Left colon (tissue), 2 donors: ENCODE measurements at regions not wholly inside any gene's neighbourhood (a gene's known extent, or its start where the extent isn't known, plus 50 kb on each side); places are given as distances from the start of the nearest gene placed in this dataset.
"Not testable (repeated sequence)": the region's sequence is repeated elsewhere in the genome, so short reads cannot be mapped to it uniquely, and the experiment has no call there.

Experiments used
- ATAC-seq: fragments of 200-7000 bp; cut with Tn5 transposase; one replicate; pipeline ENCODE4 v1.9.1; 2020; ENCODE audit warnings: mild to moderate bottlenecking, moderate library complexity
- DNase-seq, 2 donors: peaks; one replicate each; pipeline ENCODE4 v3.0.0-alpha.2; 2020
- intact Hi-C, 2 donors: fragments of 100-400 bp; cut with DNase I in 1 of 2; cut with micrococcal nuclease in 1 of 2; formaldehyde crosslinking; loops; one replicate each; pipeline versions ENCODE4 v1.11.2 to v1.14.0; 2022; cut with DNase I, micrococcal nuclease
- donor health status: DM: no; HTN: no; CAD: no.
- donor health status: DM: yes; HTN: yes; CAD: no.

DNA sequence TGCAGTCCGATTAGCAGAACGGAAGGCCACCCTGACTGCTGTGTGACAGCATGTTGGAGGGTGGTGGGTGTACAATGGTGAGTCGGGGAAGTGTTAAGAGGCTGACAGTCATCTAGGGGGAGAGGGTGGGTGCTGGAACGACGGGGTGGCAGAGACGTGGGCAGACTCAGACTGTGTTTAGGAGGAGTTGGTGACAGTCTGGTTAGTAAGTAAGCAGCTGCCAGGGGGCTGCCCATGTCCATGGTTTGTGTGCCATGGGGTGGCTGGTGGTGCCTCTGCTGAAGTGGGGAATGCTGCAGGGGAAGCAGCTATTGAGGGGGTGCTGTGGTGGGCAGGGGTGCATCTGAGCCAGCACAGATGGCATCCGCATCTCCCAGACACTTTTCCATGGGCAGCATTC lies 51.3 kb upstream of the BOD1 start:
- ATAC-seq = no peak
- DNase-seq = no peak
- intact Hi-C loops = no loop called here

DNA sequence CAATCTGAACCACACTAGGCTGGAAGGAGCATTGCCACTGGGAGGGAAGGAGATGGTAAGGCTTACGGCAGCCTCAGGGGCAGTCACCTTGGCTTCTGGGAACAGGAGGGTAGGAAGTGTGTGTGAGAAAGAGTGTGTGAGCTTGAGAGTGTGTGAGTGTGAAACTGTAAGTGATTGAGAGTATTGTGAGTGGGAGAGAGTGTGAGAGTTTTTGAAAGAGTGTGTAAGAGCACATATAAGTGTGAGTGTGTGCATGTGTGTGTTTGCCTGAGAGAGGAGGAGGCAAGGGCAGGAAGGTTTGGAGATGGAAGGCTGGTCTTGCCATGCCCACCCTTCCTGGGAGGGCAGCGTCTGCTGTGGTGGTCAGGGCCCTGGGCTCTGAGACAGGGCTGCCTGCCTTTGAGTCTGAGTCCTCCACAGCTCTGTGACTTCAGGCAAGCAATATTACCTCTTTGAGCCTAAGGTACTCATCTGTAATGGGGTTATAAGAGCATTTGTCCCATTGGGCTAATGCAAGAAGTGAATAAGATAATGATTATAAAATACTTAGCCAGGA lies 51.9 kb upstream of the BOD1 start:
- no peak for ATAC-seq
- intact Hi-C loops = no loop called here
- no peak for DNase-seq

DNA sequence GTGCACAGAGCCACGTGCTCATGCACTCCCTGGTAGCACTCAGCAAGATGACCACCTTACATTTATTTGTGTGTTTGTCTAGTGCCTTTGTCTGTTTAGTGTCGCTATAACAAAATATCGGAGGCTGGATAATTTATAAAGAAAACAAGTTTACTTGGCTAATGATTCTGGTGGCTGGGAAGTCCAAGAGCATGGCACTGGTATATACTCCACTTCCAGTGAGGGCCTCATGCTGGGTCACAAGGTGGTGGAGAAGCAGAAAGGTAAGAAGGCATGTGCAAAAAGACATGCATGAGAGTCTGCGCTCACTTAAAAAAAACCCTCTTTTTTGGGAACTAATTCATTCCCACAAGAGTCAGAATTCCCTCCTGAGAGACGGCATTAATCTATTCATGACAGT lies 52.5 kb upstream of the BOD1 start:
- ATAC-seq (no peak), DNase-seq (no peak)
- intact Hi-C loops = no loop called here

DNA sequence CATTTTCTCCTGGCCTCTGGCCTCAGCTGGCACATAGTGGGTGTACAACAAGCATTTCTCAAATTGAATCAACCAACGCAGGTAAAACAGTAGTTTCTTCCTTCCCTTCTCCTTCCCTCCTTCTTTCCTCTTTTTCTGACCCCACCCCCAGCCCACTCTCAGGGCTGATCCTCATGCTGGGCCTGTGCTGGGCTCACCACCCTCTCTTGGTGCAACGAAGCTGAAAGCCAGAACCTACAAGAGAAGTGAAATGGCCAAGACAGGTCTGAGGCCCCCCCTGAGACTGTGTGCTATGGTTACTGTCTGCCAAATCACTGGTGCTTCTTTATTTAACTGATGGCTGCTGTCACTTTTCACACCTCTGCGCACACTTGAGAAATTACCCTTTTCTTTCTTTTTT lies 53.0 kb upstream of the BOD1 start:
- DNase-seq (no peak), ATAC-seq (no peak)

DNA sequence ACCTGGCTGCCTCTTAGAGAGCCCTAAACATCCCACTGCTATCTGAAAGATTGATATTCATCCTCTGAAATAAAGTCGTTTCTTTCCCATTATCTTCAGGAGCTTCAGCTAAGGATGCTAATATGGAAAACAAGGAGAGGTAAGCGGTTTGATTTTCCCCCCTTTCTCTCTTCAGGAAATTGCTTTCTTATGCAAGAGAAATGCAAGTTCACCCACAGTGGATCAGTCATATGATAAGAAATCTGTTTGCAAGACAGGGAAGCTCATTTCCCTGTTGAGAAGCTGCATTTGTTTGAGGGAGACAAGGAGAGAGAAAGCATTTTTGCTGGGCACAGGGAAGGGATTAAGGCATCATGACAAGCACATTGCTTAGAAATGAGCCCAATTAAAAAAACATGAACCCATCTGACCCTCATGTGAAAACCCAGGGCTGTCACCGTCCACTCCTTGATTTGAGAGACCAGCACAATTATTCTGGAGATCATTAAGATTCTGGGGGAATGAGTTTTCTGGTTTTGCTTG lies 53.7 kb upstream of the BOD1 start:
- DNase-seq = no peak
- intact Hi-C loops = no loop called here
- ATAC-seq = no peak

More for the DNA sequence above, 53.0 kb upstream of the BOD1 start:
- intact Hi-C loops = no loop called here

DNA sequence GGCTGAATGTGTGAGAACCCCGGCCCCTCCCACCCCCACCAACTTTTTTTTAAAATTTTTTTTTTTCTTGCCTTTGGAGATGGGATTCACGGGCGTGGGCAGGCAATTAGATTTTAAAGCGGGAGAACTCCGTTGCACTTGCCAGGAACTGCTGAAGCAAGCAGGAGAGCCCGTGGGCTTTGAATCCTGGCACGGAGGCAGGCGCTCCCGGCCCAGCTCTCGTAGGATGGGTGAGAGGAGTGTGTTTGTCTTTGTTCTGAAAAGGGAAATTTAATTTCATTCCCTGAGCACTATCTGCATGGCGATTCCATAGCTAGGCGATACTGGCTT lies 54.3 kb upstream of the BOD1 start:
- ATAC-seq (no peak), DNase-seq (no peak)
- intact Hi-C loops = no loop called here

DNA sequence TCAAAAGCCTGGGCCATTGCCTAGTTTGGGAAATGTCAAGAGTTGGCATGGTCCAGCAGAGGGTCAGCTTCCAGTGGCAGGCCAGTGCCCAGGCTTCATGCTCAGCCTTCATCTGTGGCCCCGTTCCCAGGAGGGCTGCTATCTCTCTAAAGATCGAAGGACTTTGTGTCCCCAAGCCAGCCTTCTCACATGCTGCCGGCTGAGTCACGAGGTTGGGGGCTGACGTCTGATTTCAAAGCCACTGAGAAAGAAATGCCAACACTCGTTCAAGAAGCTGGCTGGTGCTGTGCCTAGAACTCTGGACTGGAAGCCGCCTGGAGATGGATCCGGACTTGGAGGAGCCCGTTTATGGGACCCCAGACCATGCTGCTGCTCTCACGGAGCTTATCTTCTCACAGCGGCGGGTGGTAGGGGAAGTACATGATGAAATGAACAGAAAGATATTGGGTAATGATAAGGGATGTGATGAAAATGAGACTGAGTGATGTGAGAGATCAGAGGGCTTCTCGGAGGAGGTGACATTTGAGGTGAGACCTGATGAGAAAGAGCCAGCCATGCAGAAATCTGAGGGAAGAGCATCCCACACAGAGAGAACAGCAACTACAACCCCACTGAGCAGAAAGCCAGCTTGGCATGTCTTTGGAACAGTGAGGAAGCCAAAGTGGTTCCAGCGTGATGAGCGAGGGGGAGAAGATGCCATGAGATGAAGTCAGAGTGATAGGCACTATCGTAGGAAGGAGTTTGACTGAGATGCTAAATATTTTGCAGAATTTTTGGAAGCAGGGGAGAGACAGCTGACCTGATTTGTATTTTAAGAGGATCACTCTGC lies 54.9 kb upstream of the BOD1 start:
- DNase-seq (no peak), ATAC-seq (no peak)
- intact Hi-C loops = no loop called here

DNA sequence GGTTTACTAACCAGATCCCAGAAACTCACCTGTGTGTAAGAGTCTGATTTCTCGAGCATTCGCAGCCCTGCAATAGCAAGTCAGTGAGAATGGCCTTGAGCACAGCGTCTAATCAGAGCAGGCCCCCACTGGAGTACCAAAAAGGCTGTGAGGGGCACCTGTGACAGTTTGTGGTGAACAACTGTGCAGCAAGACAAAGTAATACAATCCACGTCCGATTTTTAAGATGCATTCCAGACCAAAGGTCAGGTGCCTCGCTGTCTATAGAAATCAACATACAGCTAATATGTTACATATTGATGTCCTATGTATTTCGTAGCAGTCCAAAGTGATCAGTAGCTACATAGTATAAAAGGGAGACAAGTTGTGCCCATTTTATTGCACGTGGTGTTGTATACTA lies 55.7 kb upstream of the BOD1 start:
- ATAC-seq (no peak), DNase-seq (no peak)
- intact Hi-C loops = no loop called here

DNA sequence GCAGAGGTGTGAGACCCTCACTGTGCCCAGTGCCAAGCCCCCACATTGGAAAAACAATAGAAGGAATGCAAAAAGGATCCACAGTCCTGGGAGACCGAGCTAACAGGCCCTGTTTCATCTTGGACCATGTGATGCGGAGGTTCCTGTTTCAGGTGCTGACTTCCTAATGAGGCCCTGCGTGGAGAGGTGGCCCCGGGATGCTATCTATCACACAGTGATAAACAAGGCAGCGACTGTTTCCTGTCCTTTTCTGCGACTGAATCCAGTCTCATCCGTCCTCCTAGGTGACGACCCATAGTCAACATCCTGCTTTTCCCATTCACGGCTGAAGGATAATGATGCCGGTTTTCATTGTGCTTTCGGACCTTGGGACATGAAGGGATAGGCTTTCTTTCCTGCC lies 56.4 kb upstream of the BOD1 start:
- intact Hi-C loops = no loop called here
- DNase-seq (no peak), ATAC-seq (no peak)

DNA sequence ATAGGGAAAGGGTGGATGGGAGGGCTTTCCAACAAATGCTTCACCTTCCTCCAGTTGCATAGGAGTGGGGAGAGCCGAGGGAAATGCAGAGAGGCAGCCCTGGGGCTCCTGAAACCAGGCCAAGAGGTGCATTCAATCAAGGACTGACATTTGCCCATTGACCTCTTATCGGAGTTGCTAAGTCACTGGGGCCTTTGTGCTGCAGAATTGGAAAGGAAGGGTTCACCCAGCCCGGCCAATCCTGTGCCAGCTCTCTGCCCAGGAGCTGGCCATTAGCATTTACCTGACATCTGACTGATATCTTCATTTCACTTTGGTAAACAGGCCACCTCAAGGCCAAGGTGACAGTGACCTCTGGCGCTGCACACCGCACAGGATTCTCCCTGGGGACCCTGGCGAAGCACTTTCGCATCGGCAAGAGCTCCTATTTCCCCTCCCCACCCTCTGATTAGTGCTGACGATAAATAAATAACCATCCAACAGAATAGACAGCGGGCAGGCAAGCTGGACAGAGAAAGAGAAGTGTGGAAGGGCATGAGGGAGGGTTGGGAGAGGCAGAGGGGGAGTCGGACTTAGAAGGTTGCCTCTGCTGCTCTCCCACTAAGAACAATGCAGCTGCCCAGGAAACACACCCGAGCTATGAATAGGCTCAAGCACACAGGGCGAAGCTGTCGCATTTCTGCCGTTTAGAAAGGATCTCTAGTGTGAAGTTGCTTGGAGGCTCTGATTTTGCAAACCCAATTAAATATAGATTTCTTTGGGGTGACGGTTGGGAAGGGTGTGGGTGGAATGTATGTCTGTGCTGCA lies 57.0 kb upstream of the BOD1 start:
- no peak for DNase-seq
- no peak for ATAC-seq
- intact Hi-C loops = no loop called here

DNA sequence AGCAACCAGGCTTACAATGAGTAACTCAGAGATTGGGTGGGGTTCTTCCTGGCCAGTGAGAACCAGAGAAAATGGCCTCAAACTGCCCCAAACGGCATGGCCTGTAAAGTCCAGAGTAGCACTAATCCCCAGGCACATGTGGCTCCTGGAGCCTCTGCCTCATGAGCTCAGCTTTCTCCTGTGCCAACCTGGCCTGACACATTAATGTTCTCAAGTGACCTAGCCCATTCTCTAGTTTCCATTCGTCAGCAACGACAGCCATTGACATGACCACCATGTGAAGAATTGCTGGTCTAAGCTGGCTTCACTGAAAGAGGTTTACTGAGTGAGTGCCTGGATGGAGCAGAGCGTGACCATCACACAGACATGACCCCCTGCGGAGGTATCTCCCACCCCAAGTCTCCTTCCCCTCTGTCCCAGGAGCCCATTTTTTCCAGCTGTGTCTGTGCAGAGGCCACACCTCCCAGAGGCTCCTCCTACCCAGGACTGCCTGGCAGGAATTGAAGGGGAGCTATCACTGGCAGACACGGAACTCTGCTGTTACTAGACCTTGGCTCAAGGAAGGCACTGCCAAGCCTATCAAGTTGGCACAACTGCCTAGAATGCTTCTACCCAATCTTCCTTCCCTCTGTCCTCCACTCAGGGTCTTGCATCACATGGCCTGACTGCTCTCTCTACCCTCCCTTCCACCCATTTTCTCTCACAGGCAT lies 59.0 kb upstream of the BOD1 start:
- ATAC-seq (no peak), DNase-seq (no peak)
- intact Hi-C loops = no loop called here

DNA sequence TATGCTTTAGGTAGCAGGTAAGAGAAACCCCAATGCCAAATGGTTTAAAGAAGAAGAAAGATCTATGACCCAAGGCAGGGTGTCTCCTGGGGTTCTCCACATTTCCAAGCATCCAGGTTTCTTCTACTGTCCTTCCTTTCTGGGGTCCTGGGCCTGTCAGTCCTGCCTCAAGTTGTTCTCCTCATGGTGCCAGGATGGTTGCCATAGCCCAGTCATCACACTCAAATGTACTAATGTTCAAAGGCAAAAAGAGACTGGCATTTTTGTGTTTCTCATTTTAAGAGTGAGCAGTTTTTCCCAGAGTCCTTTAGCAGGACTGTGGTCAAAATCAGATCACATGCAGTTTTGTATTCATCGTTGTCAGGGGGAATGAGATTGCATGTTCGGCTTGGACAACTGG lies 59.9 kb upstream of the BOD1 start:
- intact Hi-C loops = no loop called here
- ATAC-seq = no peak
- no peak for DNase-seq

DNA sequence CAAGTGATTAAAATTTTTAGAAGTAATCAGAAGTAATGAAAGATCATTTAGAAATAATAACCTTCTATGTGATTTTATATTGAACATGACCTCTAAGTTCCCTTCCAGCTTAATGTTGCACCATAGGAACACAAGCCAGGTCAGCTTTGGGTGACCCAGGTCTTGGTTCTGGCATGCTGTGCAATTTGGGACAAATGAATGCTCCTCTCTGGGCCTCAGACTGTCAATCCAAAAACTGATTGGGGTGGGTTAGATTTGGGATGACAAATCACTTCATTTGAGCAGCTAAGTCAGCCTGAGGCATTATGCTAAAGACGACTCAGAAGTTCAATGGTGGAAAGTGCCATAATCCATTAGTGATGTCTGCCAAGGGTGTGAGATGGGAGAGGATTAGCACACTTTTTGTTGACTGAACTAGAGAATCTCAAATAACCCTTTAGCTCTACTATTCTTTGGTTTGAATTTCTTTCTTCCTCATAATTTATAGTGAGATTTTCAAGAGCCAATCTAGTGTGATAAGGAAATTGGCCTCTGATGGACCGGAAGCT lies 60.7 kb upstream of the BOD1 start:
- DNase-seq (no peak), ATAC-seq (no peak)
- intact Hi-C loops = no loop called here

DNA sequence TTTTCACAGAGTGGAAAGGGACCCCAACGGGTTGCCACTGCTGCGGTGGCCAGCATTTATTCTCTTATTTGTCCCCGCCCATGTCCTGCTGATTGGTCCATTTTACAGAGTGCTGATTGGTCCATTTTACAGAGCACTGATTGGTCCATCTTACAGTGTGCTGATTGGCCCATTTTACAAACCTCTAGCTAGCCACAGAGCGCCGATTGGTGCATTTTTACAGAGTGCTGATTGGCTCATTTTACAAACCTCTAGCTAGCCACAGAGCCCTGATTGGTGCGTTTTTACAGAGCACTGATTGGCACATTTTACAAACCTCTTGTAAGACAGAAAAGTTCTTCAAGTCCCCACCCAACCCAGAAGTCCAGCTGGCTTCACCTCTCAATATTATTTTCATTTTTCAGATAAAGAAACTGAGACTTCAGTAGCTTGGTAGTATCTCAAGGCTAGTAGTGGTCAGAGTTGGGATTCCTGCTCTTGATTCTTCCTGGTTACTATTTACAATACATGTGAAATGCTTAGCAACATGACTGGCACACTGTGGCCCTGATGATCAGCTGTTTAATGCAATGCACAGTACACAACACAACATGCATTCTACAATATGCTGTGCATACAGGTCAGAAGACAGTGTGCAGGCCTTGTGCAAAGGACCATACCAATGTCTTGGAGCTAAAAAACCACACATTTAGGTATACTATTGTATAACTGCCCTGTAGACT lies 63.6 kb upstream of the BOD1 start:
- no peak for ATAC-seq

DNA sequence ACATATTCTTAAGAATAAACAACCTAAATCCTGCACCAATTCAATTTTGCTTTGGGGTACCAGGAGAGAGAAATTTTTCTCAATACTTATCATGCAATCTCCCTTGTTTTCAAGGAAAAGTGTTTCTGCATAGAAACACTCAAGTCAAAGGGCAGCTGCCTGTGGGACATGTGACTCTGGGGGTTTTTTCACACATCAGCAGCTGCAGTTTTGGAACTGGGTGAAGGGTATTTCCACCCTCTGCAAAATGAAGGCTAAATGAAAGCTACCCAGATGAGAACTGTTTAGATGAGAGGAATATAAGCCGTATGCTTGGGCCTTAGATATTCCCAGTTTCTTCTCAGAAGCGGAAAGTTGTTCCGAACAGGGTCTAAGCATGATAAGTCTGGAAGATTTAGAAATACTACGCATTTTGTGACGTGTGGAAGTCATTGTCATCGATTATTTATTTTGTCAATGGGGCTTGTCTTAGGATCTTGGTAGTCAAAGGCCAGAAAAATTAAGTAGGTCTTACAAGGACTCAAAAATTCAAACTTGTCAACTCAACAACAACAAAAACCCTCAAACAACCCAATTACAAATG lies 64.3 kb upstream of the BOD1 start:
- DNase-seq (no peak), ATAC-seq (no peak)
- intact Hi-C loops = no loop called here

More for the DNA sequence above, 63.6 kb upstream of the BOD1 start:
- DNase-seq = no peak
- intact Hi-C loops = no loop called here

DNA sequence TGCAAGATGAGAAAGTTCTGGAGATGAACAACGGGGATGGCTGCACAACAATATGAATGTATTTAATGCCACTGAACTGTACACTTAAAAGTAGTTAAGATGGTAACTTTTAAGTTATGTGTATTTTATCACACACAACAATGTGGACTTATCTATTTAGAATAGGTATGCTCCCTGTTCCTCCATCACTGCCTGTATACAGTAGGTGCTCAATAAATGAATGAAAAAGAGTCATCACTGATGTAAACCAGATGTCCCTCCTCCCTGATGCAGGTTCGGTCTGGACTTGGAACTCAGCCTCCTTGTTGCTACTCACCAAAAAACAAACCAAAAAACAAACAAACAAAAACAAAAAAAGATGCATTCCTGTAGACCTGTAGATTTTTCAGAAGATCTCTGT lies 65.9 kb upstream of the BOD1 start:
- intact Hi-C loops = no loop called here
- ATAC-seq = no peak

DNA sequence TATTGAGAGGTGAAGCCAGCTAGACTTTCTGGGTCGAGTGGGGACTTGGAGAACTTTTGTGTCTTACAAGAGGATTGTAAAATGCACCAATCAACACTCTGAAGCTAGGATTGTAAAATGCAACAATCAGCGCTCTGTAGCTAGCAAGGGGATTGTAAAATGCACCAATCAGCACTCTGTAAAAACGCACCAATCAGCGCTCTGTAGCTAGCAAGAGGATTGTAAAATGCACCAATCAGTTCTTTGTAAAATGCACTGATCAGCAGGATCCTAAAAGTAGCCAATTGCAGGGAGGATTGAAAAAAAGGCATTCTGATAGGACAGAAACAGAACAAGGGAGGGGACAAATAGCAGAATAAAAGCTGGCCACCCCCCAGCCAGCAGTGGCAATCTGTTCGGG lies 68.1 kb upstream of the BOD1 start:
- DNase-seq, ATAC-seq, intact Hi-C loops: not testable (repeated sequence)

More for the DNA sequence above, 65.9 kb upstream of the BOD1 start:
- DNase-seq = no peak

DNA sequence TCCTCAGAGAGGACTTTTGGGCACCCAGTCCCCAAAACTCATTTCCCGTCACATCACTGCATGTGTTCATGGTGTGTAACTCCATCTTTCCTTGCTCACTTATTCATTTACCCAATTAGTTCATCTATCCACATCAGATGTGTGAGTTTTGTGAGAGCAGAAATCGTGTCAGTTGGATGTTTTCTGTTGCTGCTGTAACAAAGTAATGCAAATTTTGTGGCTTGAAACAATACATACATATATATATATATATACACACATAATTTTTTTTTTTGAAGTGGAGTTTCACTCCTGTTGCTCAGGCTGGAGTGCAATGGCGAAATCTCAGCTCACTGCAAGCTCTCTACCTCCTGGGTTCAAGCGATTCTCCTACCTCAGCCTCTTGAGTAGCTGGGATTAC lies 70.5 kb upstream of the BOD1 start:
- intact Hi-C loops = no loop called here
- ATAC-seq = no peak
- no peak for DNase-seq
